Vagina (tissue), 2 donors: ENCODE measurements at regions not wholly inside any gene's neighbourhood (a gene's known extent, or its start where the extent isn't known, plus 50 kb on each side); places are given as distances from the start of the nearest gene placed in this dataset.

Experiments used
- DNase-seq, 2 donors: peaks; one replicate each; pipeline ENCODE4 v3.0.0-alpha.2; 2017; ENCODE audit errors: extremely low spot score in 2 of 2
- H3K27ac ChIP-seq: fragments of 200-600 bp; sonication (generic); one replicate; pipeline ENCODE4 v1.5.1; 2019
- H3K27me3 ChIP-seq: fragments of 200-600 bp; sonication (generic); one replicate; pipeline ENCODE4 v1.5.1; 2019
- H3K36me3 ChIP-seq, 2 donors: fragments of 200-600 bp; sonication (generic); one replicate each; pipeline ENCODE4 v1.5.1; 2017 to 2019
- H3K4me1 ChIP-seq: fragments of 200-600 bp; sonication (generic); one replicate; pipeline ENCODE4 v1.5.1; 2019
- H3K4me3 ChIP-seq, 2 donors: fragments of 200-600 bp; sonication (generic); 1 replicate in 1 of 2; 2 replicates in 1 of 2; pipeline ENCODE4 v1.5.1; 2016 to 2019
- H3K9me3 ChIP-seq: fragments of 200-600 bp; sonication (generic); one replicate; pipeline ENCODE4 v1.5.1; 2019
- POLR2A ChIP-seq, 2 donors: fragments of 450-650 bp; IDR thresholded peaks; one replicate each; pipeline ENCODE4 v1.6.1; 2017; ENCODE audit warnings: antibody characterized with exemption in 2 of 2, mild to moderate bottlenecking in 2 of 2, moderate library complexity in 2 of 2
- POLR2AphosphoS5 ChIP-seq, 2 donors: sonication (generic); formaldehyde crosslinking; IDR thresholded peaks; one replicate each; pipeline ENCODE4 v1.9.0; 2017; ENCODE audit warnings: antibody characterized with exemption in 2 of 2, mild to moderate bottlenecking in 2 of 2, low read depth in 1 of 2; ENCODE audit not compliant: insufficient read depth in 1 of 2
- intact Hi-C: fragments of 100-400 bp; cut with DNase I; formaldehyde crosslinking; loops from one replicate; pipeline ENCODE4 v1.15.1; 2023
- TF ChIP-seq, protein P1 (sequence below), 3 experiments: fragments of 450-650 bp in 2 of 3; fragments of 200-600 bp in 1 of 3; sonication (generic) in 1 of 3; IDR thresholded peaks; one replicate each; pipeline ENCODE4 v1.5.1; 2017 to 2019; ENCODE audit warnings: antibody characterized with exemption in 3 of 3, mild to moderate bottlenecking in 2 of 3, moderate library complexity in 2 of 3

DNA sequence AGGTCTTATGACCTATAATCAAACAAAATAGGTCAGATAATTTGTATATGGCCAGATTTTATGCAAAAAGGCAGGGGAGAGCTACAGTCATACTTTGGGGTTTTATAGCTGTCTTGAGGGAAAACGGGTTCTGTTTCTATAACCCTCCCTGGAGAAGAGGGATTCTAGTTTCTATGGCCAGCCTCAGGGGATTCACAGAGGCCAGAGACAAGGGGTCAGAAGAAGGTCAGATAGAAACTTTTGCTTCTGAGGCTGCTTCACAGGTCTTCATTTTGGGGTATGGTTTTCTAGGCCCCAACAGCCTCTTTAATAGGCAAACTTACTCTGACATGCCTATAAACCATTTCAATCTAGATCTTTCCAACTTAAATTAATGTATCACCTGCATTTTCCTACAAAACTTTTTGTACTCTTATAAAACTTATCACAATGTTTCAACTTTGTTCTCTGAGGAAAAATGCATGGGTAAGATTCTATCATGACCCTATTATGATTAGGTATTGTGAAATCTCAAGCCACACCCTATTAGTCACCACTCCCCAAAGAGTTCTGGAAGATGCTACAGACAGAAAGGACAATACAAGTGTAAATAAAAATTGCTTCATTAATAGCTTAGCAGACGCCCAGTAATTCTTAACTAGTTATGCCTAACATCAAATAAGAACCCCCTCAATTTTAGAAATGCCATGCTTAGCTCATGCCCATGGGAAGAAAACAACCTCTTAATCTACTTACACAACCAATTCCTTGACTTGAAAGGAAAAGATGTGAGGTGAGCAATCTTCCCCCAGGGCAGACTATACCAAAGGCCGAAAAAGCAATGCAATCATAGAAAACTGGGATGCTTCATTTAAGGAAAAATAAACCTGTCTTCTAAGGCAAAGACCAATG, 396.6 kb downstream of the TLR4 start:
- Histone ChIP-seq H3K27ac (no peak overlapping the region), H3K27me3 (no peaks in the 10 kb centered on the region), H3K4me3 (no peak overlapping the region), H3K4me1 (no peaks in the 10 kb centered on the region), H3K36me3 (no peaks in the 10 kb centered on the region), H3K9me3 (no peaks in the 10 kb centered on the region)
- TF ChIP-seq, protein P1, sequence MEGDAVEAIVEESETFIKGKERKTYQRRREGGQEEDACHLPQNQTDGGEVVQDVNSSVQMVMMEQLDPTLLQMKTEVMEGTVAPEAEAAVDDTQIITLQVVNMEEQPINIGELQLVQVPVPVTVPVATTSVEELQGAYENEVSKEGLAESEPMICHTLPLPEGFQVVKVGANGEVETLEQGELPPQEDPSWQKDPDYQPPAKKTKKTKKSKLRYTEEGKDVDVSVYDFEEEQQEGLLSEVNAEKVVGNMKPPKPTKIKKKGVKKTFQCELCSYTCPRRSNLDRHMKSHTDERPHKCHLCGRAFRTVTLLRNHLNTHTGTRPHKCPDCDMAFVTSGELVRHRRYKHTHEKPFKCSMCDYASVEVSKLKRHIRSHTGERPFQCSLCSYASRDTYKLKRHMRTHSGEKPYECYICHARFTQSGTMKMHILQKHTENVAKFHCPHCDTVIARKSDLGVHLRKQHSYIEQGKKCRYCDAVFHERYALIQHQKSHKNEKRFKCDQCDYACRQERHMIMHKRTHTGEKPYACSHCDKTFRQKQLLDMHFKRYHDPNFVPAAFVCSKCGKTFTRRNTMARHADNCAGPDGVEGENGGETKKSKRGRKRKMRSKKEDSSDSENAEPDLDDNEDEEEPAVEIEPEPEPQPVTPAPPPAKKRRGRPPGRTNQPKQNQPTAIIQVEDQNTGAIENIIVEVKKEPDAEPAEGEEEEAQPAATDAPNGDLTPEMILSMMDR (IDR thresholded peaks at IDR 0.05): no peak
- intact Hi-C loops: no loop called here
- DNase-seq: no peak

DNA sequence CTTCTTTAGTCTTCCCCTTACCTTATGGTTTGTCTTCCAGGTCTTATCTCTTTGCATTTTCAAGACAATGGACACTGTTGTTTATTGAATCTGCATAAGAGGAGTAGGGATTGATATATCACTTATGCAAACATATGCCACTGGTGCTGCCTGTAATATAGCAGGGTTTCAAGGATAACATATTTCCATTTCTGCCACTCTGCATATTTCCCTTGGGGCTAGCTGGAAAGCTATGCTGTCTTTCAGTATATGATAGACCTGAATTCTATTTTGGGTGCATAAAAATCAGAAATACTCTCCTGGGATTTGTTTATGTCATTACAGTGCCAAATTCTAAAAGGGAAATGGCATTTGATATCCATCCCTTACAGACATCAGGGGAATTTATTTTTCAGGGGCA, 400.2 kb downstream of the TLR4 start:
- no peak for TF ChIP-seq POLR2A (IDR thresholded peaks at IDR 0.05)
- TF ChIP-seq POLR2AphosphoS5 (IDR thresholded peaks at IDR 0.05; ENCODE audit: insufficient read depth in 1 of 2, low read depth in 1 of 2): no peak
- TF ChIP-seq, protein P1 (IDR thresholded peaks at IDR 0.05): no peak
- Histone ChIP-seq H3K27me3 (no peaks in the 10 kb centered on the region), H3K27ac (no peak overlapping the region), H3K9me3 (no peaks in the 10 kb centered on the region), H3K4me3 (no peak overlapping the region), H3K36me3 (no peaks in the 10 kb centered on the region), H3K4me1 (no peaks in the 10 kb centered on the region)
- intact Hi-C loops: no loop called here
- DNase-seq: no peak

DNA sequence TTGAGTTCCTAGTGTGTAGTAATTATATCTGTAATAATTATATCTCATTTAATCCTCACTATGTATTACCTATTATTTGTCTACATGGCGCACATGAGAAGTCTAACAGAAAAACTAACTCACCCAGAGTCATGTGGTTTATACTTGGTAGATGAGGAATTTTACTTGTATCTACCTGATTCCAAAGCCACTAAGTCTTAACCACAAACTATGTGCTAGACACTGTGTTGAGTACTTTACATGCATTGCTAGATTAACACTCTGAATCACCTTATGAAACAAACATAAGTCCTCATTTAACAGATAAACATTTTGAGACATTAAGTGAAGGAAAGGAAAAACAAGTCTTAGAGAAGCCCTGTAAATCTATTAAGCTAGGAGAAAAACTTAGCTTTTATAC, 404.8 kb downstream of the TLR4 start:
- Histone ChIP-seq H3K9me3 (no peaks in the 10 kb centered on the region), H3K36me3 (no peaks in the 10 kb centered on the region), H3K27ac (no peak overlapping the region), H3K4me1 (no peaks in the 10 kb centered on the region), H3K27me3 (no peaks in the 10 kb centered on the region), H3K4me3 (no peak overlapping the region)
- intact Hi-C loops: no loop called here
- TF ChIP-seq POLR2AphosphoS5 (IDR thresholded peaks at IDR 0.05; ENCODE audit: insufficient read depth in 1 of 2, low read depth in 1 of 2) (no peak), POLR2A (IDR thresholded peaks at IDR 0.05) (no peak)
- TF ChIP-seq, protein P1 (IDR thresholded peaks at IDR 0.05): no peak
- DNase-seq: no peak

DNA sequence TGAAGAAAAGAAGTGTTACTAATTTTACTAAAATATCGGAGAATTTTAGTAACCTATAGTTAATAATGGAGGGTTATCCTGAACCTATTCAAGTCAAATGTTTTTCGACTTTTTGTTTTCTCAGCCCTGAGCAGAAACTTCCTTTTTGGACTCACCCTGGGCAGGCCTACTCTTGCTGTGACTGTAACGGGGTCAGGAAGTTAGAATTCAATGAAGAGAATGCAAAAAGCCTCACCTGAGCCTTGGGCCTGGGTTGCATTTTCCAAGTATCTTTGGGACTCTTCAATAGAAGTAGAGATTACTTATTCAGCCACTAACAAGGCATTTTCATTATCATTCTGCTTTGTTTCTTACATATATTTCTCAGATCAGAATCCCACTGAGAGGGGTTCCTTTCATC, 405.3 kb downstream of the TLR4 start:
- H3K4me3 ChIP-seq: no peak overlapping the region
- no peak for DNase-seq
- no peaks in the 10 kb centered on the region for H3K36me3 ChIP-seq
- no peak overlapping the region for H3K27ac ChIP-seq
- TF ChIP-seq POLR2A (IDR thresholded peaks at IDR 0.05) (no peak), POLR2AphosphoS5 (IDR thresholded peaks at IDR 0.05; ENCODE audit: insufficient read depth in 1 of 2, low read depth in 1 of 2) (no peak)
- TF ChIP-seq, protein P1 (IDR thresholded peaks at IDR 0.05): no peak
- intact Hi-C loops: no loop called here
- H3K9me3 ChIP-seq: no peaks in the 10 kb centered on the region
- no peaks in the 10 kb centered on the region for H3K4me1 ChIP-seq
- H3K27me3 ChIP-seq: no peaks in the 10 kb centered on the region

DNA sequence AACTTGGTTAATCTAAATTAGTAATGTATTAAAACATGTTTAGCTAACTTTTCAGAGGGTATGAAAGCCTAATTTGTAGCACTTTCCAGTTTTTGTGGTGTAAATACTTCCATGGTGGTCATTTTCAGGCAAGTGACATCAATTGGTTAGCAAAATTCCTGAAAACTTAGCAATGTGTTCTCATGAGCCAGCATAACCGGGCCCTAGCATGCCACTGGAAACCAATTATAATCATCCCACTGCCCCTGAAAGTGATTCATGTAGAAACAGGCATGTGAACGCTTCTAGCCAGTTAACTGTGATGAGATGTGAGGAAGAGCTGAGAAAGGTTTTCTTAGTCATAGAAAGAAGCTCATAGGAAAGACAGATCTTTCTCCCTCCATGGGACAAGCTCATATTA, 417.2 kb downstream of the TLR4 start:
- TF ChIP-seq, protein P1 (IDR thresholded peaks at IDR 0.05): no peak
- TF ChIP-seq POLR2A (IDR thresholded peaks at IDR 0.05): no peak
- Histone ChIP-seq H3K4me1 (no peaks in the 10 kb centered on the region), H3K27ac (no peak overlapping the region), H3K9me3 (no peaks in the 10 kb centered on the region), H3K36me3 (no peaks in the 10 kb centered on the region), H3K27me3 (no peaks in the 10 kb centered on the region), H3K4me3 (no peak overlapping the region)
- DNase-seq: no peak
- intact Hi-C loops: no loop called here
